CD4-positive, alpha-beta T cell treated with Interferon alpha-2 for 1 hour (primary cell): ENCODE measurements at regions not wholly inside any gene's neighbourhood (a gene's known extent, or its start where the extent isn't known, plus 50 kb on each side); places are given as distances from the start of the nearest gene placed in this dataset.

ENCODE experiments used
- DNase-seq, 2 donors: peaks; one replicate each; pipeline ENCODE4 v3.0.0-alpha.2; 2020 to 2022

DNA sequence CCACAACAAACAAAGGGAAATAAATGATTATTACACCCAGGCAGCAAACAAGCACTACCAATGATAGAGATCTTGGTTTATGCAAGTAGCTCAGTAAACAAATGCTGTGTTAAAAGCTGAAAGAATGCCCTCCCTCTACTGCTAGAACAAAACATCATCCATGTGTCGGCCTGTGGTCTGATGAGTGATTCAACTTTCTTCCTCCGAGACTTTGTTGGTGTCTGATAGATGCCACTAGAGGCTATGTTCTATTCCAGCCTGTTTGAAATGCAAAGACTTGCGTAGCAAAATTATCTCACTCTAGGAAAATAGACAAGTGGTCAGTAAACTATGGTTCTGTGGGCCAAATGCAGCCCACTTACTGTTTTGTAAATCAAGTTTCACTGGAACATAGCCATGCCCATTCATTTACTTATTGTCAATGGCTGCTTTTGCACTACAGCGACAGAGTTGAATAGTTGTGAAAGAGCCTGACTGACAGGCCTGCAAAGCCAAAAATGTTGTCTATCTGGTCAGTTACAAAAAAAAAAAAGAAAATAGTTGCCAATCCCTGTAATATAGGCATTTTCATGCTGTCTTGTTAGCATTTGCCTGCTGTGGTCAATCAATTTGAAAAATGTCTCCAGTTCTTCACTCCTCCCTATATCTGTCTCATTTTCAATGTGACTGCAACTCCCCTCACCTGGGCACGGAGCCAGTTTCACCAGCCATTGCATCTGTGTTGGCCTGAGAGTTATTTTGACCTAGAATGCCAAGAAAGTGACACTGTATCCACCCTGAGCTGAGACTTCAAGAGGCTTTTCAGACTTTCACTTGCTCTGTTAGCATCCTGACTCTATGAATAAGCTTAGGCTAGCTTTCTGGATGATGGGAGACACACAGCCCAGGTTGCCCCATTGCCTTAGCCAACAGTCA is 544.6 kb upstream of the BTBD3 start:
- DNase-seq: no peak

DNA sequence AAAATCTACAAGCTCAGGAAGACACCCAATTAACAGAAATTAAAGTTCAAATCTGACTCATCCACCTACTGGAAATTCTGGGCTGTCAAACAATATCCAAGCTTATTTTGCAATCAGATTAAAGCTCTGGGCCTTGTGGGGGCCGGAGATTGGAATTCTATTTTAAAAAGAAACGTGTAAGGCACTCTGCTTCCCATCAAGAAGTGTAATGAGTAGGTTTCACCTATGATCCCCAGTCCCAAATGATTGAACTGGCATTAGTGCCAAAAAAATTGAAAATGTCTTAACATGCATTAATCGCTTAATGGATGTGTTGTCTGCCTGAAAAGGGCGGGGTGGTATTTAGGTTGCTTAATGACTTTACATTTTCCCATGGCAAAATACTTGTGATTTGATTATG is 542.4 kb upstream of the BTBD3 start:
- no peak for DNase-seq

DNA sequence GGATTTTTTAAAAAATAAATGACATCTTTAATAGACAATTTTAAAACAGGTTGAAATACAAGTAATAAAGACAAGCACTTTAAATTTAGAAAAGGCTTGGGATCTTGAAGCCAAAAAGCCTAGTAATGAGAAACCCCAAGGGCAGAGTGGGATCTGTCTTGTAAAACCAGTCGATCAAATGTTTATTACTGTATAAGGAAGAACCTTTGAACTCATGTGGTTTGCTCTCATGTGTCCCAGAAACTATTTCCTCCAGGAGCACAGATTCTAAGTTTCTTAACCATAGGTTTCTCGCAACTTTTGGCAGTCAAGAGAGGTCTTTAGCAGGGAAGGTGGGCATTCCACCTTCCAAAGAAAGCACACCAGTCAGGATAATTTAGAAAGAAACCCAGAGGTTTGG is 541.7 kb upstream of the BTBD3 start:
- DNase-seq: no peak

DNA sequence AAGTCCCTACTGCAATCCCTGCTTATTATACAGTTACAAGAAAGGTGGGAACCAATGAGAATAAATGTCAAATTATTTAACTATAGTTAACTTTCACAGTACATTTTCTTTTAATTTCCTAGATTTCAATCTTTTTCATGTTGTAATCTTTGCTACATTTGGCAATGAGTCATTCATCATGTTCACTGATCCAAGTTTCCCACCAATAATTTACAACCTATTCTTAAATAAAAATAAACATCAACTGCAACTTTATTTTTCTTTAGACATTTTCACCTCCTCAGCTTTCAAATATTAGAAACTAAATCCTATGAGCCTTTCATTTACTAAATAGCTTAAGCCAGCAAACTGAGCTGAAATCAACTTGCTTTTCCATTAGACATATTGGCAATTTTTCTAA is 541.3 kb upstream of the BTBD3 start:
- DNase-seq: no peak

DNA sequence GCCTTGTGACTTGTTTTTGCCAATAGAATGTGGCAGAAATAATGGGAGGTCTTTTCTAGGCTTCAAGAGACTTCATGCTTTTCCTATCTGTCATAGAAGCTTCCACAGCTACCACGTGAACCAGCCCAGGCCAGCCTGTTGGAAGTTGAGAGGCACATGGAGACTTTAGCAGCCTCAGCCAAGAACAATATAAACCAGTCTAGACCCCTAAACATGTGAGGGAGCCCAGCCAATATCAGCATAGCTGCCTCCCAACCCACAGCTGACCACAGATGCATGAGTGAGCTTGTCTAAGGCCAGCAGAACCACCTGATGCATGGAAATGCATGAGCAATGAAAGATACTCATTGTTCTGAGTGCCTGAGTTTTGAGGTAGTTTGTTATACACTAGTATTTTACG is 540.7 kb upstream of the BTBD3 start:
- DNase-seq: no peak

DNA sequence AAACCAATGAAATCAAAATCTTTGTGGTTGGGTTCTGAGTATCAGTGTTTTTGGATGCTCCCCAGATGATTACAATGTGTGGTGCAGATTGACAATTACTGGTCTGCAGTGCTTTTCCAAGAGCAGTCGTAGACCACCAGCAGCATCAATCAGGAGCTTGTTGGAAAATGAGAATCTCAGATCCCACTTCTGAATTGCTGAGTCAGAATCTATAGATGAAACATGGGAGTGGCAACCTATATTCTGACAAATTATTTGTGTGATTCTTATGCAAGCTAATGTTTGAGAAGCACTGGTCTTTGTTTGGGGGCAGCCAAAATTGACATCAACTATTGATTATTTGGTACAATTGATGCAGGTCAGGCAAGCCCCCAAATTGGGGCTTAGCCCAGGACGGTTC is 539.9 kb upstream of the BTBD3 start:
- no peak for DNase-seq

DNA sequence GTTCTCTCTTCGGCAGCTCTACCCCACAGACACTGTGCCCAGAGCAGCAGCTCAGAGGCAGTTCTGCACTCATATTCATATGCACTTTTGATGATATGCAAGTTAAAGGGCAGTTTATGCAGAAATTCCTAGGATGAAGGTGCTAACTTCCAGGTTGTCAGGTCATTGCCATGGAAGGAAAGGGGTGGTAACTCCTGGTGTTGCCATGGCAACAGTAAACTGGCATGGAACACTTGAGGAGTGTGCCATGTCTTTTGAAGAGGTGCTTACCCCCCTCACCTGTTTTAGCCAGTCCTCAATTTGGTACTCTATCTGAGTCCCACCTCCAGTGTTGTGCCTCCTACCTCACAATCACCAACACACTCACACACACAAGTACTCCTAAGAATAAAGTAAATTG is 539.4 kb upstream of the BTBD3 start:
- DNase-seq: no peak

DNA sequence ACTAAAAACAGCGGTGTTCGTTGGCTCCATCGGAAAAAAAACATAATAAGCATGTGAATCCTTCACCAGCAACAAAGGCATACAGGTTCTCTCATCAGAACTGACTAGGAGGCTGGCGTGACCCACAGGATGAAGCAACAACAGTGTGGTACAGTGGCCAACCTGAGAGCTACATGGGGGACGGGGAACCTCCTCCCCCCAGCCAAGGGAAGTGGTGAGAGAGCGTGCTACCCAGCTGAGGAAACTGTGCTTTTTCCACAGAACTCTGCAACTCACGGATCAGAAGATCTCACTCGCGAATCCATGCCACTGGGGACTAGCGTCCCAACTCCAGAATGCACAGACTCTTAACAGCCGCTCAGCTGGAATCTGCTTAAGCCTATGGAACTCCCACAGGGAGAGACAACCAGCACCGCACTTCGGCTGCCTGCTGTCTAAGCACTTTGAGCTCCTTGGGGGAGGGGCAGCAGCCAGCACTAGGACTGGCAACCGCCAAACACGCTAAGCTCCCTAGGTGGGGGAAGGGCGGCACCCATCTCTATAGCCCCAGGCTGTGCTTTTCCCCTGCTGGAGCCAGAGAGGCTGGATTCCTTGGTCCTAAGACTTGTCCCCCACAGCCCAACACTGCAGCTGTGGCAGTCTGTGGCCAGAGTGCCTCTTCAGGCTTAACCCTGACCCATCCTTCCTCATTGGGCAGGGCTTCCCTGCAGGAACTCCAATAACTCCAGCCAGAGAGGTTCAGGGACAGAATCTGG is 538.3 kb upstream of the BTBD3 start:
- no peak for DNase-seq

DNA sequence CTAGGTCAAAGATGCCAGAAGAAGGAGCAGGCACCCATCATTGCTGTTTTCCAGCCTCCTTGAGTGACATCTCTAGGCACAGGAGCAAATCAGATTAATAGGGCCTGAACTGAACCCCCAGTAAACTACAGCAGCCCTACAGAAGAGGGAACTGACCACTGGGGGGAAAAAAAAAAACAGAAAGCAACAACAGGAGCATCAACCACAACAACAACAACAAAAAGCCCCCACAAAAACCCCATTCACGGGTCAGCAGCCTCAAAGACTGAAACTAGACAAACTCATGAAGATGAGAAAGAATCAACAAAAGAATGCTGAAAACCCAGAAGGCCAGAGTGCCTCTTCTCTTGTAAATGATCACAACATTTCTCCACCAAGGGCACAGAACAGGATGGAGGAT is 537.4 kb upstream of the BTBD3 start:
- no peak for DNase-seq

DNA sequence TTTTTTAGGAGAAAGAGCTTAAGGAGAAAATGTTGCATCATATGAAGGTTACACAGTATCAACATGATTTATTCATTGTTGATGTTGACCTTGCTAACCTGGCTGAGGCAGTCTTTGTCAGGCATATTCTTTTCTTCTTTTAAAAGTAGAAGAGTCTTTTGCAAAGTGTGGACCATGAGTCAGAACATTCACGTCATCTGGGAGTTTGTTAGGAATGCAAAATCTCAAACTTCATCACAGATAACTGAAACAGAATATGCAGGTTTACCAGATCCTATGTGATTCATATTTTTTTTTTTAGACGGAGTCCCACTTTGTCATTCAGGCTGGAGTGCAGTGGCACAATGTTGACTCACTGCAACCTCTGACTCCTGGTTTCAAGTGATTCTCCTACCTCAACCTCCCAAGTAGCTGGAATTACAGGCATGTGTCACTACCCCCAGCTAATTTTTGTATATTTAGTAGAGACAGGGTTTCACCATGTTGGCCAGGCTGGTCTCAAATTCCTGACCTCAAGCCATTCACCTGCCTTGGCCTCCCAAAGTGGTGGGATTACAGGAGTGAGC is 530.4 kb upstream of the BTBD3 start:
- no peak for DNase-seq

DNA sequence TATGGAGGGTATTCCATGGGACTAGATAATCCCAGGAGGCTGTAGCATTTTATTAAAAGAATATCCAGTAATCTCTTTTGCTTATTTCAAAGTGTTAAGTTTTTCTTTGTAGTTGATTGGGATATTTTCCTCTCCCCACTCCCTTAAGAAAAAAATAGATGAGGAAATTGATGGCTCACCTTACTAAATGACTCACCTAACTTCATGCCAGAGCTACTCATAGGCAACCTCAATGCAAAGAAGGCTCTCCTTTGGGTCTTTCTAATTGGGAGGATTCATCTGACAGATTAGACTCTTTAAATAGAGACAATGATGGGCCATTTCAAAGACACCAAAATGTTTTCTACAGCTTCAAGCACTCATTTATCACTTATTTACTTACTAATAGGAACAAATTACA is 528.5 kb upstream of the BTBD3 start:
- no peak for DNase-seq

DNA sequence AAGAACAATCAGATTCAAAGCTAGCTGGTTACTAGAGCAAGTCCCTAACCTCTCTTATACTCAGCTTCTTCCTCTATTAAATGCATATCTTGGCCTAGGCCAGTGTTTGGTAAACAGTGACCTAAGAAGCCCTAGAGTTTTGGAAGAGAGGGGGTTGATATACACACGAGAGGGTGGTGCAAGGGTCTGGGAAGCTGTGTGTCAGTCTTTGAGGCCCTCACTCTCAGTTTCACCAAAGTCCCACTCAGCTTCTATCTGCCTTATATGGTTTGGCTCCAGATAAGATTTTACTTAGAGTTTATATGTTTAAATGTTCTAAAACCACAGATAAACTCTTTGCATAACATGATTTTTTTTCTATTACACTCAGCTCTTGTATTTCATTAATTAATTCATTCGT is 526.1 kb upstream of the BTBD3 start:
- DNase-seq: no peak

DNA sequence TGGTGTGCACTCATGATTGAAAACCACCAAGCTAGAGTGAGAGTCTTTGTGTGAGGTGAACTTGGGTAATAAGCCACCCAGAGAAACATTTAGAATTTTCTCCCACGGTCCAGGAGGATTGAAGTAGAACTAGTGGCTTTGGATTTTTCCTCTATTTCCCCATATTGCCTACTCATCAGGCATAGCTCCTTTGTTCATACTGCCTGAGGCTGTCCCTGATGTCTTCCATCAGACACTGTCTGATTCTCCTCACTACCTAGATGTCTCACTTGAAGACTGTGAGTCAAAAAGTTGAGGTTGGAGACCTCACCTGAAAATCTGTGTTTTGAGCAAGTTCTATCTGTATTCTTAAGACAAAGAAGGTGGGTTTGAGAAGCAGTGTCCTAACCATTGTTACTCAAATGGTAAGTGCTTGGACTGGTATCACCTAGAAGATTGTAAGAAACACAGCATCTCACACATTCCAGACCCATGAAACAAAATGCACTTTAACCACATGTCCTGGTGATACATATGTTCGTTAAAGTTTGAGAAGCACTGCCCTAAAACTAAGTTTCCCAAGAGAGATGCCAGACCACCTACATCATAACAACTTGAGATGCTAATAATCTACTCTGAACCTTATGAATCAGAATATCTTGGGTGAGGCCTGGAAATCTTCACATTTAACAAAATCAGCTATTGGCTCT is 523.4 kb upstream of the BTBD3 start:
- DNase-seq: no peak

DNA sequence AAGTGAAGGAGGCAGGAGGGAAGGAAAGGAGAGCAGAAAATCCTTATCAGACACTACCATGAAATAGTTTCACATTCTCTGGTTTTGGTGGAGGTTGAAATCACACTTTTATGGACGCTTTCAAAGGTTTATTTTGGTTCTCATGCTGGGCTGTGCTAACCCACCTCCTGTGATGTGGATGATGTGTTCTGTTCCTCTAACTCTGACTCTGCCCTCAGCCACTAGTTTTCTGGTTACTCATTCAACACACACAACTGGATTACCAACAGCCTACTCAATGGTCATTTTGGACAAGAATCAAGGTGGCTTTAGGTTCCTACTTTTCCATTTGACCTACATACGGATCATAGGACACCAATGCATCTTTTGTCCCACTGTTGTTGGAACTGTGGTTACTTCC is 522.1 kb upstream of the BTBD3 start:
- no peak for DNase-seq

DNA sequence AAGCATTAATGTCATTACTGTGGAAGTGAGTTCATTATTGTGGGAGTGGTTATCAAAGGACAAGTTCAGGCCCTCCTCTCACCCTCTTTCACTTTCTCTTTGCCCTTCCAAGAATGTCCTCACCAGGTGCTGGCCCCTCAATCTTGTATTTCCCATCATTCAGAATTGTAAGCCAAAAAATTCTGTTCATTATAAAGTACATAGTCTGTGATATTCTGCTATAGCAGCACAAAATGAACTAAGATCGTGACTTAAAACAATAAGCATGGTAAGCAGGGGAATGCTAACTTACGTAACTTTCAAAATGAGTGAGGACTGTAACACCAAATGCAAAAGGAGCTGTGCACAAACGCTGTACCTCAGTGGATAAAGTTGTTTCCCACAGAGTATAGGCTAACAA is 515.7 kb upstream of the BTBD3 start:
- DNase-seq: no peak

DNA sequence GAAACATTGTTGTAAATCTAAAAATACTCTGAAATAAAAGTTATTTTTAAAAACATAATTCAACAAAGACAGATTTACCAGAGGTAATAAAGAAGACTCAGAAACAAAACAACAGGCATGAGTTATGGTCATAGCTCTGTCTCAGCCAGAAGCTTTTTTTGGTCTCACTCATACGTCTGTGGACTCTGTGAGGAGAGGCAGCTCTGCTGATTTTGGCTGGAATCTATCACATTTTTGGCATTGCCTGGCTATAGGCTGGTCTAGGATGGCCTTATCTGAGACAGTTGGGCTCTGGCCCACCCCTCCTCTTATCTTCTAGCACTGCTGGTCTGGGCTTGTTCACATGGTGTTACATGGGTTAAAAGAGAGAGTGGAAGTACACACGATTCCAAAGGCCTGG is 514.0 kb upstream of the BTBD3 start:
- DNase-seq: no peak

DNA sequence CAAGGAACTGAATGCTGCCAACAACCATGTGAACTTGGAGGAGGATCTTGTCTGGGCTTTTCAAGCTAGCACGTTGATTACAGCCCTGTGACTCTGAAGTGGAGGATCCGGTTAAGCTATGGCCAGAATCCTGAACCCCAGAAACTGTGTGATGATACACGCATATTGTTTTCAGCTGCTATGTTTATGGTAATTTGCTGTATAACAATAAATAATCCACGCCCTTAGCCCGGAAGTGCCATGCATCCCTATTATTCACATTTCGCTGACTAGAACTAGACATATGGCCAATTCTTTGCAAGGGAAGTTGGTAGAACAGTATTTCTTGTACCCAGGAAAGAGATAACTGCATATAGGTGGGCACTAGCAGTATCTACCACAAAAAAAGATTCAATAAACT is 510.8 kb upstream of the BTBD3 start:
- no peak for DNase-seq

DNA sequence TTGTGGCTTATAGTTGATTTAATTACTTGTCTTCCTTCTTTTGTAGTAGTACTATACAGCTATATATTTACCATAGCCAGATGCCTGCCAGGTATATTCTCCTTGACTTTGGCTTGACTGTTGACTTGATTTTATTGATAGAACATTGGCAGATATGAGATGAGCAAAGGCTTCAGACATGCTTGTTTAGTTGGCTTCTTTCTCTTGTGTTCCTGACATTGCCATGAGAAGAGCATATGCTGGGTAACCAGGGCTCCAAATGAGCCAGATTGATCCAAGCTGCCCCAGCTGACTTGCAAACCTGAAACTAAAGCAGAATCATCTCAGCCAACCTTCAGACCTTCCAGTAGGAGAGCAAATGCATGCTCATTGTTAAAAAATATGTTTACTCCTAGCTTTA is 508.1 kb upstream of the BTBD3 start:
- no peak for DNase-seq

DNA sequence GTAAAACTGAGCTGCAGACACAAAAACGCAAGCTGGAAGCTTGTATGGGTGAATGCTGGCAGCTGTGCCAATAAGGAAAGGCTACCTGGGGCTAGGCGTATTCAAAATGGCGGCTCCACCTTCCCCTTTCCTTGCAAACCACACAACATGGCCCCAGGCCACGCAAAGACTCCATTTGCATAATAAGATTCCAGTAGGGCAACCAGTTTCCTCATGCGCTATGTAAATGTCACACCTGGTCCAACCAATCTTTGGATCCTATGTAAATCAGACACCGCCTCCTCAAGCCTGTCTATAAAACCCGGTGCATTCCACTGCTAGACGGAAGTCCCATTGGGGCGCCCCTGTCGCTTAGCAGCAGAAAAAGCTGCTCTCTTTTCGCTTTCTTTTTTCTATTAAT is 505.9 kb upstream of the BTBD3 start:
- no peak for DNase-seq

DNA sequence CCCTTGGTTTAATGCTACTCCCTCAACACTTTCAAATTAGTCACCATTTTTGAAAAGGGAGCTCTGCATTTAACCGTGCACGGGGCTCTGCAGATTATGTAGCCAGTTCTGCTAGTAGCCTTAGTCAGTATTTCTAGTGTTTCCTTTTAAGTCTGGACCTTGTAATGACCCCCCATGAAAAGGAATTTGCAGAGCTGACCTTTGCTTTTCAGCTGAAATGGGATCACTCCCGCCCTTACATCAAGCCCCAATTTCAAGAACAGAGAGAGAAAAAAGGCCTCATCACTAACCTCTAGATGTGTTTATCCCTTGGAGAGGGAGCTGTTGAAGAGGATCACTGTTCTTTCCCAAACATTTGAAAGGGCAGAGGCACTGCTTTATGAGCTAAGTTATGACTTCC is 490.7 kb upstream of the BTBD3 start:
- no peak for DNase-seq

DNA sequence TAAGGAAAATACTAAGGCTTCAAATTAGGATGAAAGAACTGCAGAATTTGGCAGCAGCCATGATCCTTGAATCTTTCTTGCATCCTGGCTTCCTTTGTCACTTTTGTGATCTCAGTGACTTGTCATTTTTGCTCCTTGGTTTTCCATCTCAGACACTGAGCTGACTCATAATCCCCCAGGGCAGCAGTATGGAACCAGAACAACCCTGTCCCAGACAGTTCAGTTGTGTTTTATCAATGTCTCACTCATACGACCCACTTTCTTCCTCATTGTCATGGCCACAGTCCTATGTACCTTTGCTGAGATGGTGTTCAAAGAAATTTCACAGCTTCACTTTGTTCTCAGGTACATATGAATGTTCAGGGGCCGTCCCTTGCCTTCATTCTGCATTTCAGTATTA is 488.5 kb upstream of the BTBD3 start:
- DNase-seq: no peak

DNA sequence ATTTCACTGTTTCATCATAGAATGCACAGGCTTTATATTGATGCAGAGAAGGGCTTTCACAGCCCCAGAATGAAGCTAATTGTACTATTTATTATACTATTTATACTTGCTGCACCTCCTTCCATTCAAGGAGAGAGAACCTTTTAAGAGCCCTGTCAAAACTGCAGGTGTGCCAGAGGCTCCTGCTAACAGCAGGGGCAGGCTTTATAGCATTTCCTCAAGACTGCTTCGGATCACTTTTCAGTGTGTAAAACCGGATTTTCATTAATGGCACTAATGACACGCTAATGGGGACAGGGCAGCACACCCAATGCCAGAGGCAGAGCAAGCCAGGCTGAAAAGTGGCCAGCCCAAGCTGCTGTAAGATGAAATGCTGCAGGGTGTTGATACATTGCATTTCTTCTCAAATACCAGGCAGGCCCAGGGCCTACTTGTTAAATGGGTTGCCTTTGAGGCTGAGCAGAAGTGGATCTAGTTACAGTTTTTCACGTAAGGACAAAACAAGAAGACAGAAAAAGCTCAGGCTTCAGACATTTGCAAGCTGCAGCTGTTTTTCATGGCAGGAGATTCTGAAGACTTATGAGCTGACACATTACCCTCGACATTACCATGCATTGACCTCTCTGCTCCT is 487.7 kb upstream of the BTBD3 start:
- no peak for DNase-seq

DNA sequence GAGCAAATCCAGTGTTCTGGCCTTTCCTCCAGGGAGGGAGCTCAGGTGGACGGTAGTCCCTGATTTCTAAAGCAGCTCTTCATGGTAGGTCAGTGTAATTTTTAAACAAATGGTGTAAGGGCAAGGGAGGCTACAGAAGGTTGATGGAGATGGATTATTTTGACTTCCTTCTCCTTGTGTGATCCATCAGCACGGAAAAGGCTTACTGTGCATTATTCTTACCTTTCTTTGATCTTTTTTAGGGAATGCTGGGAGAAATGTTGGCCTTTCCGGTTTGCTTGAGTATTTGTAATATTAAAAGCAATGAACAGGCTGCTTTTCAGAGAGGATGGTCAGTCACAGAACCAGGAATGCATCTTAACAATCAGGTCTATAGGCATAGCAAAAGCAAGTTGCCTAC is 487.0 kb upstream of the BTBD3 start:
- DNase-seq: no peak
